Left hindlimb (tissue), 1 donor: ENCODE measurements at regions not wholly inside any gene's neighbourhood (a gene's known extent, or its start where the extent isn't known, plus 50 kb on each side); places are given as distances from the start of the nearest gene placed in this dataset.

ENCODE experiments used
- DNase-seq: peaks from one replicate; pipeline ENCODE4 v3.0.0-alpha.2; 2018

DNA sequence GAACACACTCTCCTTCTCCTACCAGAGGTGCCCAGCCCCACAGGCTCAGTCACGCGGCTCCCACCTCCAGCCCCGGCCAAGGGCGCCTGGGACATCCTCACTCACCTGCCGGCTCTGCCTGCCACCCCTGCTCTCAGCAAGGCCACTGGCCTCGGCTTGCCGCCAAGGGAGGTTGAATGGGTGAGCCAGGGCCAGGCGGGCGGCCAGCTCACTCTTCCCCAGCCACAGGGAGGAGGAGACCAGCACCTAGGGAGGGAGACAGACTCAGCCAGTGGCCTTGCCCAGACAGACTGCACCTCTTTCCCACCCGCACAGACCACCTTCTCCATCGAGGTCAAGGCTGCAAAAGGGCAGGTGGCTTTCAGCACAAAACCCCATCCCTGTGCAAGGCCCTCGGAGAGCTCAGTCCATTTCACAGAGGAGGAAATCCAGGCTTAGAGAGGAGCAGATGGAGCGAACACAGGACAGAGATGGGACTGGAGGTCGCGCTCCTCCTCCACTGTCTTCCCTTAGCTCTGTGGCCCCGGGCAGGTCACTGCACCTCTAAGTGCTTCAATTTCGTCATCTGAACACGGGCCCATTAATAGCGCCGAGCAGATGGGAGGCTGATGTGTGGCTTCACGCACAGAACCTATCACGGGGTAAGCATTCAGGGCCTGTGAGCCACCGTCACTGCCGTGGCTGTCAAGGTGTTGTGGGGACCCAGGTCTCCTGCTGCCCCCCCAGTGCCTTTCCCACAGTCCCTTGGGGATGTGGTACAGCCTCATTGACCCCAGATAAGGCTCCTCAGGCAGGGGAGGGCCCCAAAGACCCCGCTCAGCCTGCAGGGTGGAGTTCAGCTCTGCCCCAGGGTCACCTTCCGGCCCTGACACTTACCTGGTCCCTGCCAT is 56.1 kb downstream of the RMI2 start:
- peak; percentile 21 for DNase-seq

DNA sequence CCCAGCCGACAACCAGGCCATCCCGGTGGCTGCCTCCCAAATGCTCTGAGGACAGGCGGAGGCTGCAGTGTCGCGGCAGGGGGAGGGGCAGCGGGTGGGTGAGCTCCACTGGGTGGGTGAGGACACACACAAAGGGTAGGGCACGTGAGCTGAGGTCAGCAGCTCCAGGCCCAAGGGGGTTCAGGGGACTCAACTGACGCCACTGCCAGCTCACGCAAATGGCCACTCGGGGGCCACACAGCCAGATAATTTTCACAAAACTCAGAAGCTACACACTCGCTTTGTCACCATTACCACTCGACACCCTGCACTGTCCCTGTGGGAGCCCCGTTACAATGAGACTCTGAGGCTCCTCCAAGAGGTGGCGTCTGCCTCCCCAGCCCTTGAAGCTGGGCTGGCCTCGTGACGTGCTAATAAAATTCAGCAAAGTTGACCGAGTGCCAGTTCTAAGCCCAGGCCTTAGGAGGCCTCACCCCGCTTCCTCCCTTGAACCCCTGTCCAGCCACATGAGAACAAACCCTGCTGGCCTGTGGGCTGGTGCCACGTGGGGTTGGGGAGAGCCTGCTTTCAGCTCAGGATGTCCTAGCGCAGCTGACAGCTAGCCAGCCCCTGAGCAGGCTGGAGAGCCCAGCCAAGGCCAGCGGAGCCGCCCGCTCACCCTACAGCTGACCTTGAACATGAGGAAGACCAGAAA is 56.9 kb downstream of the RMI2 start:
- DNase-seq = peak; percentile 25

DNA sequence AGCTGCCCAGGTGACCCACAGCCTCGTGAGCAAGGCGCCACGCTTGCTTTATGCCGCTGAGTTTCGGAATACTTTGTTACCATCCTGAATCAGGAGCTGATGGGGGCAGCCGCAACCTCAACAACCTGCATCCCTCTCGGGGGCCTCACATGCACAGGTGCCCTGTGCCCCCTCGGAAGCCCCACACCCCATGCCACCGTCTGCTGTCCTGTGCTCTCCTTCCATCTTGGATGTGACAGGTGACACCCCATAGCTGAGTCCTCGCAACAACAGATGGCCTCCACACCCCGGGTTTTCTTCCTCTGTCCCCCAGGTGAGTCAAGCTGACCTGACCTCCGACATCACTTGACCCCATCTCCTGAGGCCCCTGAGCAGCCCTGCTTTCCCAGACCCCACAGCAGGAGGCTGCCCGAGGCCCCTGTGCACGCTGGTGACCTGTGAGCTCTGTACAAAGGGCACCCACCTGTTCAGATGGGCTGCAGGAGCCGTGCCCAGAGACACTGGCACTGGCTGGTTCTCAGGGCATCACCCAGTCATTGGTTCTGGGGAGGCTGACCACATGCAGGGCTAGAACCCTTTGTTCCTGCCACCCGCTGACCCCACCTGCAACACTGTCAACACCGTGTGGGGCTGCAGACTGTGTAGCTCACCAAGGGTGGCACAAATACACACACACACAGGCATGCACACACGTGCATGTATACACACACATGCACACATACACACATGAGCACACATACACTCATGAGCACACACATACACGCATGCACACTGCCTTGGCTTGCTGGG is 57.7 kb downstream of the RMI2 start:
- peak; percentile 10 for DNase-seq

DNA sequence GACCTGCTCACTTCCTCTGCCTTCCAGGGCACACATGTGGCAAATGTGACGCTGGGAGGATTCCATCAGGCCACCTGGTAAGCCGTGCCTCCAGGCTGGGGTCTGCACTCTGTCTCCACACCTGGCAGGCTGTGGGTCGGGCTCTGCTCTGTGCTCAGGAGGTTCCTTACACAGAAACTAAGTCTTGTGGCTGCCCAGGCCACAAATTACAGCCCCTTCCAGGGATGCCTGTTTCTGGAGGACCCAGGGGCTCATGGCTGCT is 58.2 kb downstream of the RMI2 start:
- peak; percentile 12 for DNase-seq

DNA sequence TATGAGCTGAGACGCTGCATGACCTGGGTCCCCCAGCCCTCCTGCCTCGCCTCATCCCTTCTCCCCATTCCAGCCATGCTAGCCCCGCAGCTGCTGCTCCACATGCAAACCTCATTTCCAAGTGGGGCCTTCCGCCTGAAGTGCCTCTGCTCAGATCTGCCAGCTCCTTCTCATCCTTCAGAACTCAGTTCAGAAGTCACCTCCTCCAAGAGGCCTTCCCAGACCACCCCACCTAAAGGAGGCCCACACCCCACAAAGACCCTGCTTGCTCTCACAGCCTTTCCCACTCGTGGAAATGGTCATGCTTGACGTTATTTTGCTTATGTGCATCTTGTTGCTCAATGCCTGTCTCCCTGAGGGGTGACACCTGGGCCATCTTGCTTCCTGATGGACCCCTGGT is 58.7 kb downstream of the RMI2 start:
- no peak for DNase-seq

DNA sequence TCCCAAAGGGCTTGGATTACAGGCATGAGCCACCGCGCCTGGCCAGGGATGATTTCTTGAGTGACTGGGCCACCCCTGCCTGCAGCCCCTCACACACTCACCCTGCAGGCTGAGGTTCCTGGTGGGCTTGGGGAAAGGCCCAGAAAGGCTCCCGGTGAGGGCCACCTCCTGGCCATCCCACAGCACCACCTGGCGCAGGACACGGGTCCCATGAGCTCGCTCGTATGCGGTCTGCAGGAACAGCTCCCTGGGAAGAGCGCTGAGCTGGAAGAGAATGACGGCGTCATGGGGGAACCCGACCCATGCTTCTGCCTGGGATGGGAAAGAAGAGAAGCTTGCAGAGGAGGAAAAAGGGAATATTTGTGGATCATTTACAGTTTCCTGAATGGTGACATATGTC is 59.3 kb downstream of the RMI2 start:
- DNase-seq = peak; percentile 8

DNA sequence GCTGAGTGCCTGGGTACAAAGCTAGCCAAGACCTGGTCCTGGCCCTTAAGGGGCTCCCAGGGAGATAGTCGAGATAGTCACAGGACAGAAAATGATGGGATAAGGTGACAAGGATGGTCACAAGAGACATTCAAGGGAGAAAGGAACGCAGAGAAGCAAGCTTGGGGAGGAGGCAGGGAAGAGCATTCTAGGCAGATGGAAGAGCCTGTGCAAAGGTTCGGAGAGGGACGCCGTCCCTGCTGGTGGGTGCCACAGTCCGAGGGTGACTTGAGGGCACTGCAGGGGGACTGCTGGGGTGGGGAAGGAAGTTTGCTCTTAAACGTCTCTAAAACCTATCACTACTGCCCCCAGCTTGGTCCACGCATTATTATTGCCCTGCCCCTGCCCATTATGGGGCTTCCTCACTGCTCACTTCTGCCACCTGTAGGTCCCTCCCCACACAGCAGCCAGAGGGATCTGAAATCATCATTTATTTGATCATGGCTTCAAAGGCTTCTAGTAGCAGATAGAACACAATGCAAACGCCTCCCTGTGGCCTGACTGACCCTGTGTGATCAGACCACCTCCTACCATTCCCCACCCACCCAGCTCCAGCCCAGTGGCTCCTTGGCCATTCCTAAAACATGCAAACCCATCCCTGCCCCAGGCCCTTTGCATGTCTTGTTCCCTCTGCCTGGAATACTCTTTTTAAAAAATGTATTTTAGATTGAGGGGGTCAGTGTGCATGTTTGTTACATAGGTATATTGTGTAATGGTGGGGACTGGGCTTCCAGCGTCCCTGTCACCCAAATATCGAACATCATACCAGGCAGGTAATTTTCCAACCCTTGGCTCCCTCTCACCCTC is 60.3 kb downstream of the RMI2 start:
- peak; percentile 7 for DNase-seq

DNA sequence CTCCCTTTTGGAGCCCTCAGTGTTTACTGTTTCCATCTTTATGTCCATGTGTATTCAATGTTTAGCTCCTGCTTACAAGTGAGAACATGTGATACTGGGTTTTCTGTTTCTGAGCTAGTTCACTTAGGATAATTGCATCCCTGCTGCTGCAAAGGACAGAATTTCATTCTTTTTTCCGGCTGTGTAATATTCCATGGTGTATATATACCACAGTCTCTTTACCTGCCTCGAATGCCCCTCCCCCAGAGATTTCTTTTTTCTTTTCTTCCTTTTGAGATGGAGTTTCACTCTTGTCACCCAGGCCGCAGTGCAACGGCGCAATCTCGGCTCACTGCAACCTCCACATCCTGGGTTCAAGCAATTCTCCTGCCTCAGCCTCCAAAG is 60.9 kb downstream of the RMI2 start:
- DNase-seq = no peak

DNA sequence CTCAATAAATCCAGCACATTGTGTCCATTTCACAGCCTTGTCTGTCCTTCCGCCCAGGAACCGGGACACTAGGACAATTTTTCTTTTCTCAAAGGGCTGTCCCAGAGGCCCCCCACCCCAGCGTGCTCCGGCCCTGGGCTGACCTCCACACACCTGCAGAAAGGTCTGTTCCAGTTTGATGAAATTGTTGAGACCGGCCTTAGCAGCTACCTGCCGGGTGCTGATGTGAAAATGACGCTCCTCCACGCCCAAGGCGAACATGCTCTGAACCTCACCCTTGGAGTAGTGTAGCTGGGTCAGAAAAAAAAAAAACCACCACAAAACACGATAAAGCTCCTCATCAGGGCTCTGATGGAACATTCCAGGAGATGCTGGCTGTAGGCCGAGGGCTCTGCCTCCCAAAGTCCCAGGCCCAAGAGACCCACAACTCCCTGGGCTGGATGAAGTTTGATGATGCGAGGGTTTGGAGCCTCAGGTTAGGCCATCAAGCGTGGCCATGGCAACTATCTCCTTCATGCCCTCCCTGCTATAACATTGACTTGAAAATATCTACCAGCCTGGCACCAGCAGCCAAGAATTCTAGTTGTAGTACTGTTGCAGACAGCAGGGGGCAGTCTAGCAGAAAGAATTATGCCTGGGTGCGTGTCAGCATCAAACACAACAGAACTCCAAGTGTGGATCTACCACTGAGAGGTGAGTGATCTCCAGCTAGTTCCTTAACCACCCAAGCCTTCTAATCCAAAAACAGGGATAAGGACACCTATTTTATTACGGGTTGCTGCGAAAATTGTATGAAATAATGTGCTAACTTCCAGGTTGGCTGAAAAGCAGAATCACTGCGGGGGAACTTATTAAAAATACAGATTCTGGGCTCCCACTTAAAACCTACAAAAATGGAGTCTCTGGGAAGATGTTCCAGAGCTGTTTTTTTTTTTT is 62.1 kb downstream of the RMI2 start:
- peak; percentile 59 for DNase-seq

DNA sequence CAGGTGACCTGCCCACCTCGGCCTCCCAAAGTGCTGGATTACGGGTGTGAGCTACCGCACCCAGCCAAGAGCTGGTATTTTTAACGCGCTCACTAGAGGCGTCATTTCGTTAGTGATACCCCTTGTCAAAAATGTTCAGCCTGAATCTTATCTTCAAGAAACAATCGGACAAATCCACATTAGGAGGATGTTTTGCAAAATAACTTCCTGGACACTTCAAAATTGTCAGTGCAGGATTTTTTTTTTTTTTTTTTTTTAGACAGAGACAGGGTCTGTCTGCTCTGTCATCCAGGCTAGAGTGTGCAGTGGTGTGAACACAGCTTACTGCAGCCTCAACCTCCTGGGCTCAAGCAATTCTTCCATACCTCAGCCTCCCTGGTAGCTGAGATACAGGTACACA is 63.0 kb downstream of the RMI2 start:
- DNase-seq = no peak

DNA sequence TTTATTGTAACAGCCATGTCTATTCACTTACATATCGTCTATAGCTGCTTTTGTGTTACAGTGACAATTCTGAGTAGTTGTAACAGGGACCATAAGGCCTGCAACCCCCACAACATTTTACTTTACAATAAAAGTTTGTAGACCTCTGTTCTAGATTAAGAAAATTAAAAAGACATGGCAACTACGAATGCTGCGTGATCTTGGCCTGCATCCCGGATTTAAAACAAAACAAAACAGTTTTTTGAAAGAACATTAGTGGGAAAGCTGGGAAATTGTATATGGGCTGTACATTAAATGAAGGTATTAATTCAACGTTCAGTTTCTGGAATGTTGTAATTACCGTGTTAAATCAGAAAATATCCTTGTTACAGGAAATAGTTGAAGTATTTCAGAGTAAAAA is 64.1 kb downstream of the RMI2 start:
- no peak for DNase-seq

DNA sequence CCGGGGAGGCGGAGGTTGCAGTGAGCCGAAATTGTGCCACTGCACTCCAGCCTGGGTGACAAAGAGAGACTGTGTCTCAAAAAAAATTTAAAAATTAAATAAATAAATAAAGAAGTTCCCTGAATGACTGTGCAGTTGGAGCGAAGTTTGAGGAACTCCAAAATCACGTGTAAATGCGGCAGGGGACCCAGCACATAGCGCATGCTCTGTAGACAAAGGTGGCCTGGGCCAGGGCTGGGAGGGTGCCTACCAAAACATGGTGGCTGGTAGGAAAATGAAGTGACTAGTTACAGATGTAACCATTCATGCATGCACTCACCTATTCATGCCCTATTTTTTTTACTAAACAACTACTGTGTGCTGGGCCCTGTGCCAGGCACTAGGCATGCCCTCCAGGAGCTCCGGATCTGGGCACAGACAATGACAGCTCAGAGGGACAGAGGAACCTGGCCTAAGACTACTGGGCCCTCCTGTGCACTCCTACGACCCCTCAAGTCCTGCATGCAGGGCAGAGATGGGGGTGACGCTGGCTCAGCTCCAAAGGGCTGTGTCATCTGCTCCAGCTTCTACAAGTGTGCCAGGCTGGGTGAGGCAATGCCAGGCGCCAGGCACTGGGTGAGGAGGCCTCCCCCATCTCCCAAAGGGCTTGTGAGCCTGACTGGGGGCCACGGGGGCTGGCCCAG is 65.3 kb downstream of the RMI2 start:
- DNase-seq = peak; percentile 23

DNA sequence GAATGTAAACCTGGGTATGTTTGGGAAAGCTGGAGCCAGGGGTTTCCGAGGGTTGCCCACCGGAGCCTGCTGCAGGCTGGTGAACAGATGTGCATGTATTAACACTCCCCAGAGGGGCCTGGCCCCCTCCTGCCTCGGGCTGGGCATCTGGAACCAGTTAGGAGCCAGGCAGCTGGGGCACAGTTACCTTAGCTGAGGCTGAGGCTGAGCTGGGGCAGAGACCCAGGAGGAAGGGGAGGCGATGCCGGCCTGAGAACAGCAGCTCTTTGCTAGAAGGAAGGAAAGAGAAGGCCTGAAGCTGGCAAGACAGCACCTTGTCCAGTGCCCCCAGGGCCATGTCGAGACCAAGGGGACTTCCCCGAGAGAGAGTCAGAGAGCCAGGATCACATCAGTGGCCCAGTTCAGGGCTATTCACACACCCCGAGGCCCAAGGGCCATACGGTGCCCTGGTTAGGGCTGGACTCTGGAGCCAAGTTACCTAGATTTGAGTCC is 65.8 kb downstream of the RMI2 start:
- peak; percentile 32 for DNase-seq

DNA sequence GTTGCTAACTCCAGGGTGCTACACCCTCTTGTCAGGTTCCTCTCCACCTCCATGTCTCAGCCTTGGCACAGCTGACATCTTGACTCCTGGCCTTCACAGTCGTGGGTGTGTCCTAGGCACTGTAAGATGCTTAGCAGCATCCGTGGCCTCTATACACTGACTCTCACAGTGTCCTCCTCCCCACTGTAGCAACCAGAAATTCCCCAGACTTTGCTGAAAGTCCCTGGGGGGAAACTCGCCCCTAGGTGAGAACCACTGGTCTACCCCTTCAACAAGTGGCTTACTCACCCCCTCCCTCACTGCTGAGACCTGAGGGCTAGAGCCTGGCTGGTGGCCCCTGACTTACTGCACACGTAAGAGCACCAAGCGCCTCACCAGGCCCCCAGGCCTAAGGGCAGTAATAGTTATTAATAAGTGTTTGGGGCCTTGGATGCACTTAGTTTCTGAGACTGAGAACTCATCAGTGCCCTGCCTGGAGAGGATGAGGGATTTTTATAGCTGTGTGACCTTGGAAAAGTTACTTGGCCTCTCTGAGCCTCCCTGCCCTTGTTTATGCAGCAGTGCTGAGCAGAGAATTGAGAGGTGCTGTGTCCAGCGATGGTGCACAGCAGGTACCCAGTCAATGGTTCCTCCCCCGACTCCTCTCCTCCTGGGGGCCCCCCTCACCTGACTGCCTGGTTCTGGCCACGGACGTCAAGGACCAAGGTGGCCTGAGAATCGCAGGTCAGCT is 67.1 kb downstream of the RMI2 start:
- DNase-seq = no peak

DNA sequence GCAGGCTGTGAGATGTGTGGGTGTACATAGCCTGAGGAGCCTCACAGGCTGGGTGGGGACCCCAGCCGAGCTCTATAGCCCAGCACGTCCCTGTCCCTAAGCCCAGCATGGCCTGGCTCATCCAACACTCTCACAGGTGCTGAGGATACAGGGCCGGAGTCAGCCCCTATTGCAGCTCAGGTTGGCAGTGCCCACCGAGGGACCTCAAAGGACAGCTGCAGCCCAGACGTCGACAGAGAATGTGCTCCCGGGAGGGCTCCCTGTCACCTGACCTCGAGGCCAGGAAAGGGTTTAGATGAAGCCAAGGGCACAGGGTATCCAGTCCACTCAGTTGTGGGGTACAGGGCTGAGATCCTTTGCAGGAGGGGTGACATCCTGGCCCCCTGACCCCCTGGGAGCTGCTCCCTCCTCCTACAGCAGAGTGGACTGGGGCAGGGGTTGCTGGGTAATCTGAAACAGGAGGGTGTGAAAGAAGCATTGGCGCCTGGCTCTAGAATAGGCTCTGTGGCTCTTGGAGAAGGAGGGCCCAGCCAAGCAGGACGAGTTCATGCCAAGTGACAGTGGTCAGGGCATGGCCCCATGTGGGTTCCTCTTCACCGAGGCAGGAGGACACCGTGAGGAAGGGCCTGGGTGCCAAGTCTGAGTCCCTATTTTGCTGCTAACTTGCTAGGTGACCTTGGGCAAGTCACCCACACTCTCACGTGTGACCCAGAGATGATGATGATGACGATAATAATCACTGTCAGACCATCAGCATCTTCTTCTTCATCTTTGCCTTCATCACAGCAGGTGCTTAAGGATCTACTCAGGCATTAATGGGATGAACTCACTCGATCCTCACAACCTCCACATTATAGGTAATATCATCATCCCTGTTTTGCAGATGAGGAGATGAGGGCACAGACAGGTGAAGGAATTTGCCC is 68.0 kb downstream of the RMI2 start:
- DNase-seq = no peak

DNA sequence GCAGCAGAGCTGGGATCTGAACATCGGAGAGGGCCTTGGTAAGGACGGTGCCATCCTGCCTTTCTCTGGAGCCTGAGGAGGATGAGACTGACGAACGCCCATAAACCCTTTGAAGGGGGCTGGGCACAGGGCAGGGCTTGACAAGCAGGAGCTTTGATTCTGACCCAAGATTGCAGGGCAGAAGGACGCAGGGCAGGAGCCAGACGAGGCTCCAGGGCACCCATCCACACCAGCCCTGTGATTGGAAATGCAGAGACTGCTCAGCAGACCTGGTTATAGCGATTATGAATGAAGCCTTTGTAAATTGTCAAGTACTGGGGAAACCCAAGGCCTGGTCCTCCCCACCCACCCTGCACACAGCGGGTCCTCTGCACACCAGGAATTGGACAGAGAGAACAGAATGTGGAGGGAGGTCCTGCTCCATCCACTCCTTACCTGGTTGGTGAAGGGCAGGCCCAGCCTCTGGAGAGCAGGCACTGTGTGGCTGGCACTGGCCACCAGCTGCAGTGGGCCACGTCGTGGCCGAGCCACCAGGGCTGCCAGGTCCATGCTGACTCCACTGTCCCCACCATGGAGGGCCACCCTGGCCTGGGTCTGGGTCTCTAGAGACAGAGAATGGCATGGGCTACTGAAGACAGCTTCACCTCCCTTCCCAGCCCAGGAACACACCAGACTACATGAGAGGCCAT is 68.8 kb downstream of the RMI2 start:
- no peak for DNase-seq

DNA sequence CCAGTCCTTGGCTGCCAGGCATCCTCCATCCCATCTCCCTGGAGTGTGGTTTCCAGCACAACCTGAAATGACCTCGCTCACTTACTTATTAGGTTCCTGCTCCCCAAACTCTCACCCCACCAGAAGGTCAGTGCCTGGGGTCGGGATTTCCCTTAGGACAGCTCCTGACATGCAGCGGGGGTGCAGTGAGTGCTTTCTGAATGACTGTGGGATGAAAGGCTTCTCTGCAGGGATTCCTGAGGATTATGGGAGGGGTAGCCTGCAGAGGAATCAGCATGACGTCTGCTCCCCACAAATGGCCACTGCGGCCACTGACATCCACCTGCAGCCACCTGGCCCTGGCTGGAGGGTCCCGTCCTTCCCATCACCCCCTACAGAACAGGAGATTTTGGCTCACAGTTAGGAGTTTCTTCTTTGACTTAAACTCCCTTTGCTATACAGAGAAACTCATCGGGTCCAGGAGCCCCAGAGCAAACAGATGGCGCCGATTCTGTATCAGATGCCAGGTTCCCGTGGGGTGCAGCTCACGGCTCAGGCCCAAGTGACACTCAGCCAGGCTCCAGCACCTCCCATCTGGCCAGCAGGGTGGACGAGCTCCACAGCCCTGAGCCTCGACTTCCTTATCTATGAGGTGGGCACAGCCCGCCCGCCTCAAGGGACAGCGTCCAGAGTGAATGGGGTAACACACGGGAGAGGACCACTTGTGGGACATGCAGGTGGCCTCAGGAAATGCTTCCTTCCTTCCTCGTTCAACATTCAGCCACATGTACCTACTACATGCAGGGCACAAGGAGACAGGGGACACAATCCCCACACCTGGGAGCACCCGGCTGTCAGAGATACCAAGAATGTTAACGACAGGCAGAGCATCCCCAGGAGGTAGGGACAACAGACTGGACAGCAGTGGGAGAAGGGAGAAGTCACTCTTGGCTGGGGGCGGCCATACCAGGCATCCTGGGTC is 69.8 kb downstream of the RMI2 start:
- no peak for DNase-seq
